ENCODE measurements at regions not wholly inside any gene's neighbourhood (a gene's known extent, or its start where the extent isn't known, plus 50 kb on each side); places are given as distances from the start of the nearest gene placed in this dataset.

- no peak for TF ChIP-seq USF2 (IDR thresholded peaks at IDR 0.05; ENCODE audit: low read length)
- TF ChIP-seq EZH2 (IDR thresholded peaks at IDR 0.05; ENCODE audit: low read depth, low read length, severe bottlenecking): no peak
- TF ChIP-seq BCL11A (IDR thresholded peaks at IDR 0.05; ENCODE audit: low read depth in 2 of 2, low read length in 2 of 2): no peak
- TF ChIP-seq PHF8 (conservative IDR thresholded peaks at IDR 0.05; ENCODE audit: low read depth, low read length): no peak
- no peak for TF ChIP-seq YY1 (IDR thresholded peaks at IDR 0.05; ENCODE audit: low read depth, low read length)
- no peak for TF ChIP-seq KDM5A (IDR thresholded peaks at IDR 0.05; ENCODE audit: low read length)
Observed at GRCh38 chr7:22002726-22003125, 57.0 kb upstream of the CDCA7L start (continued).

Measured in H1 (cell line).